ENCODE measurements at regions not wholly inside any gene's neighbourhood (a gene's known extent, or its start where the extent isn't known, plus 50 kb on each side); places are given as distances from the start of the nearest gene placed in this dataset.
A peak's percentile ranks its signal among the peaks of the same experiment; 100 is the strongest.
"Not testable (repeated sequence)": the region's sequence is repeated elsewhere in the genome, so short reads cannot be mapped to it uniquely, and the experiment has no call there.

DNA sequence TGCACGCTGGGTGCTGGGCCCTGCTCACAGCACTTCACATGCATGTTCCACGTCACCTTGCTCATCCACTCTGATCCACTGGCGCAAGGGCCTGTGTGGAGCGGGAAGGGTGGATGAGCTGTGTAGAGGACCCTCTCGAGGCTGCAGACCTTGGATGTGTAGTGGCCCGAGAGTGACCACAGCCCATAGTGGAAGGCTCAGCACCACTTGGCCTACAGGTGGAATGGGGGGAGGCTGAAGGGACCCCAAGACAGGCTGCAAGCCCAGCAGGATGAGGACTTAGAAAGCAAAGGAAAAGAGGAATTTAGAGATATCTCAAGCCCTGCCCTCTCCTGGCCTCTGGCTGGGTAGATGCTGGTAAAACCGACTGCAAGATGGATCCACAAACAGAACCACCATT, 175.9 kb upstream of the COPS8 start:
- no peak for DNase-seq

DNA sequence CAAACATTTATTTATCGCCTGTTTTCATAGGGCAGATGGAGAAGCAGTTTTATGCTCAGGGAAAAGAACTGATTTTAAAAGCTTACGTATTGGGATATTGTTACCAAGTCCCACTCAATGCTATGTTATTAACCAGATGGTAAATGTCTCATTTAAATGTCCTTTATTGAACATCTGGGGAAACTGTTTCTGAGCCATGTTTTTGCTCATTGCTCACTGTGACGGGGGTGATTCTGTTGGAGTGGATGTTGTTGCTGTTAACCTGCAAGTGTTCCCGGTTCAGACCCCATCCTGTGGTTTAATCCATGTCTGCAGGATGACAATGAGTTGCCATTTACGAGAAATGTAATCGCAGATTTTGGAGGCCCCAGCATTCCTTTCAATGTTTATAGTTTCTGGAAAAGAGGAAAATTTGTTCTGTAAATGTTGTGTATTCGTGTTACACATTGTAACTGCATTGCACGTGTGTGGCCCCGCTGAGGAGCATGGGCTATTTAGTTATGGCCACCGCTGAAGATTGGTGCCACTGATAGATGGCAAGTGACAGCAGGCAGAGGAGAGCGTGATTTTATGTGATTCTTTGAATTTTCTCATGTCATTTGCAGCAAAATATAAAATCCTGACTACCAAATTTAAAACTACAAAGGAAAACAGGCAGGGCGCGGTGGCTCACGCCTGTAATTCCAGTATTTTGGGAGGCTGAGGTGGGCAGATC, 174.8 kb upstream of the COPS8 start:
- DNase-seq, result peak in 1 of 2 experiments; percentile 38

DNA sequence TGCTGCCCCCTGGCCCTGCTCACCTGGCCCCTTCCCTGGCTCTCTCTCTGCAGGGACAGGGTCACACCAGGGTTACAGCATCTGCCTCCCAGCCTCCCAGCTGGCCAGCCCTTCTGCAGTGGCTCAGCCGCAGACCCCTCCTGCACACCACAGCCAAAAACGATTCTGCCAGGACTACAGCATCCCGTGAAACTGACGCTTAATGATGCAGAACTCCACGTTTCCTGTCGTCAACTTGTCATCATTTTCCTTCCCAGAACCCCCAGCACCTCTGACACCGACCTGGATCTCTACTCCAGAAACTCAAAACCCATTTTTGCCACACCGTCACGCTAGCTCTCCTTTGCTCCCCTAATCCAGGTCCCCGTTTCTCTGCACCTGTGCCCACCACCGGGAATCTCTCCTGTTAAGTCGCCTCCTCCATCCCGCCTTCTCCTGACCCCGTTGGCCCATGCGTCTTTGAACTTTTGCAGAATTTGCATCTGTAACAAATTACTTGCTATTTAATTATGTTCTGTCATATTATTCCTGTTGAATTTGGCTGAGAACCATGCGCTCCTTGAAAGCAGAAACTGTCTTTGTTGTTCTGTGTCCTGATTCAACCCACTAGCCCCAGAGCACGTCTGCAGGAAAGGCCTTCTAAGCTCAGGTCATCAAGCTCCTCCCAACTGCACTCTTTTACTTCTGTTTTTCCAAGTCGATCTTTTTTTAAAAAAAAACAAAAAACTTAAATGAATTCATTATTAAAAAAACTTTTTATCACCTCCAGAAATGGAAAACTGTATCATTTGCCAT, 173.2 kb upstream of the COPS8 start:
- no peak for DNase-seq

DNA sequence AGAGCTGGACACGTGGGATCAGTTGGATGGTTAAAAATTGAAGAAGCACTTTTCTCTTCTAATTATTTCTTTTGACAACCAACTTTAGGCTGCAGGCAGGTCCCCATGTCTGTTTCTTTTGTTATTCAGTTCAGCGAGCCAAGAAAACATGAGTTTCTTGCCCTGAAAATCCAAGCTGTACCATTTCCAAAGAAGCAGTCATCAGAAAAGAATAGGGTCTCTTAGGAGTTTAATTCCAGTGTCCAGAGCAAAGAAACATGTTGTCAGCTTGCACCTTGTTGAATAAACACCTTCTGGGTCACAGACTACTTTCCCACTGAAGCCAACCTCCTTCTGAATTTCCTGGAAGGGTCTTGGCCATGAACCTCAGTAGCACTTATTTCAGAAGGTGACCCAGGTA, 170.5 kb upstream of the COPS8 start:
- DNase-seq, result no peak

DNA sequence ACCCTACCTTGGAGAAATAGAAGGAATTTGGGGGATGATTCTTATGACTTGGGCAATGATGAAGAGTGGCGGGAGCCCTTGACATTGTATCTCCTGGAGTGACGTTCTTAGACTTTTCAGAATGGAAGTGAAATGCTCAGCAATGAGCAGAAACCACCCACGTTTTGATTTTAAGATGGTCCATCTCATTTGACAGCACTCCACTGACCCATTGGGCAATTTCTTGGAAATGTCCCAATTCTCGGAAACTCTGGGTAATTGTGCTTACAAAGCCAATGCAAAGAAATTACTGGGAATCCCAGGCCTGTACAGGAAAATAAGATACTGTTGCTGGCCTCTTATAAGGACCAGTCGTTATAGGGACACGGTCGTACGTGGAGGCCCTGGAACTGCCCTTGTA, 170.0 kb upstream of the COPS8 start:
- no peak for DNase-seq

DNA sequence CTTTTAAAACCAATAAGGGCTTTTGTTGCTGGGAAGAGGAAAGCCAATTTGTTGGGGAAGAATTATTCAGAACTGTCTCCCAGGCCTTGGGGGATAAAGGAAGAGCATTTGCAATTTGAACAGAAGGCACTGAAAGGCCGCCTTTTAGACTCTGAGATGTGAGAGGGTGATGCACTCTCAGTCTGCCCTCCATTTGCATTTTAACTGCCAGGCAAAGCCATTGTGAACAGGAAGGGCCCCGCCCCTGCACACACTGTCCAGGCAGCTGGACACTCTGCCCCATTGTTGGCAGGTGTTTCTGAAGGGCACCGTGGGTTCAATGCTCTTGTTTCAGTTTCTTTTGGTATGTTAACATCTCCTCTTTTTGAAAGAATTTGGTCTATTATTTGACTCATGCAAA, 169.5 kb upstream of the COPS8 start:
- DNase-seq, result no peak

DNA sequence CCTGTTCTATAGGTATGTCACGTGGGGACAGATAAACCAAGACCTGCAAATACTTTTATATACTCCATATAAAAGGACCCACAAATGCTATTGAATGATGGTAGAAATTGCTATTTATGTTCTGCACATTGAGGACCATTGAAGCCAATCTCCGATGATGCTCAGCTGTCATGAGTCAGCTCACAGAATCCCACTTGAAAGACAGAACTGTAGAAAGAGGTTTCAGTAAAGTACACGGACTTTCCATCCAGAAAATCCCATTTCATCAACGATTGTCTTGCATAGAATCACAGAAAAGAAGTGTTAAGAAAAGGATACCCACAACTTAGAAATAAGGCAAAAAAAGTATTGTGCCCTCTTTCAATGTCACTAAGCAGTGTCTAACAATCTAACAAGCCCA, 169.0 kb upstream of the COPS8 start:
- DNase-seq, result no peak

DNA sequence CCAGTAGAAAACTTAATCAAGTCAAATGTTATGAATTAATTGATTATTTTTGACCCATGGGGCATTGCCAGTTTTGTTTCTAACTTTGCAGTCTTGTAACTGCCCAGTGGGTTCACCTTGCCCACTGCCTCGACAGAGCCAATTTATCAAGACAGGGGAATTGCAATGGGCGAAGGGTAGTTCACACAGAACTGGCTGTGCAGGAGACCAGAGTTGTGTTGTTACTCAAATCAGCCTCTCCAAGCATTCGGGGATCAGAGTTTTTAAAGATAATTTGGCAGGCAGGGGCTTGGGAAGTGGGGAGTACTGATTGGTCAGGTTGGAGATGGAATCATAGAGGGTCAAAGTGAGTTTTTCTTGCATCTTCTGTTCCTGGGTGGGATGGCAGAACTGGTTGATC, 168.5 kb upstream of the COPS8 start:
- no peak for DNase-seq

DNA sequence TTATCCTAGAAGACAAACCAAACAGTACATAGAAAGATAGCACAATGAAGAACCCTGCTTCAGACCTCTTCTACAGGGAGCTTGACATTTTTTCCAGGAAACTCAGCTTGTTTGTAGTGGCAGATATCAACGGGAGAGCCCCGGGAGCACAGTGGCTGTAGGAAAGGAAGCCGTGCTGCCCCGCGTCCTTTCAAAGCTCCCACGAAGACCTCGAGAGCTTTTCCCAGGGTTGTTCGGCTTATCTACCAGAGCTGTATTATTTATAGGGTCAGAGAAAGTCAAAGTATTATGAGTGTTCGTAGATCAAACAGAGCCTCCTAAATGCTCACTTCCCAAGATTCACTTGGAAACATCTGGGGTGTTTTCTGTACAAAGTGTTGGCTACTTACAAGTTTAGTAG, 167.1 kb upstream of the COPS8 start:
- DNase-seq, result no peak

DNA sequence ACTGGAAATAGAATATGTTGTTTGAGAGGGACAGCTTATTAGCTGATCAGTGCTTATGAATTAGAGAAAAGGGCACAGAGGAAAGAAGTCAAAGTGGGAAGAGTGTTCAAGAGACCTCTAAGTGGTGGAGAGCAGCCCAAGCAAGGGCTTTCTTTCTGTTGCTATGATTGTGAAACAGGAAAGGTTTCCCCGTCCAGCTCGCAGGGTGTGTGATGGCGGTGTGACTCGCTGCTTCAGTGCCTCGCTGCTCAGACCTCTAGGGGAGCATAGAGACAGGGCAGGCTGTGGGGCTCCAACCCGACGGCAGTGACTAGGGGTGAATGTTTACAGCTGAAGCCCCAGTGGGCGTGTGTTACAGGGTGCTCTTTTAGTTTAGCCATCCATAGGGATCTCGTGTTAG, 166.5 kb upstream of the COPS8 start:
- no peak for DNase-seq

DNA sequence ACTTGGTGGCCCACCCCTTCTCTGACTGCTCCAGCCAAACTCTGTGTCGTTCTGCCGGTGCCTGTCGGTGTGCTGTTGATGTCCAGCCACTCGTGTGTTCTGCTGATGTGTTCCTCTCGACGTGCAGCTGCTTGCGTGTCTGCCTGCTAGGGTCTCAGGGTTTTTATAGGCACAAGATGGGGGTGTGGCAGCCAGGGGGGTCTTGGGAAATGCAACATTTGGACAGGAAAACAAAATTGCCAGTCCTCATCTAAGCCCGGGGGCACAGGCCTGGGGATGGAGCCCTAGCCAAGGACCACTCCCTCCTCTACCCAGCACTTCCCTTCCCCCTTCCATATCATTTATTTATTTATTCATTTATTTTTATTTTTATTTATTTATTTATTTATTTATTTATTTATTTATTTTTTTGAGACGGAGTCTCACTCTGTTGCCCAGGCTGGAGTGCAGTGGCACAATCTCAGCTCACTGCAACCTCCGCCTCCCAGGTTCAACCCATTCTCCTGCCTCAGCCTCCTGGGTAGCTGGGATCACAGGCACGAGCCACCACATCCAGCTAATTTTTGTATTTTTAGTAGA, 165.8 kb upstream of the COPS8 start:
- DNase-seq, result not testable (repeated sequence)

DNA sequence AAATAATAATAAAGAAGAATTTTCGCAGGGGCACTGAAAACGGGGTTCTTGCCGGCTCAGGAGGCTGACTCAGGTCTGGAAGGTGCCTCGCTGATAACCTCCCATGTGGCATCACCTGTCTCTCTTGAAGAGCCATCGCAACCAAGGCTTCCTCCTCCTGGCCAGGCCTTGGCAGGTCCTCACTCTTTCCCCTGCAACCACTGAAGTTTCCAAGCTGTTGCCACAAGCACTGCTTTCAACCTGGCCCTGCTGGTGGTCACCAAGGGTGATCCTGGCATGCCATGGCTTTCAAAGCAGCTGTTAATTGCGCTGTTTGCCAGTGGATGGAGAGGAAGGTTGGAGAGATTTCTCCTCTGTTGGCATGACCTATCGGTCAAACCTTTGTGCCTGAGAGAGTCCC, 163.6 kb upstream of the COPS8 start:
- no peak for DNase-seq

DNA sequence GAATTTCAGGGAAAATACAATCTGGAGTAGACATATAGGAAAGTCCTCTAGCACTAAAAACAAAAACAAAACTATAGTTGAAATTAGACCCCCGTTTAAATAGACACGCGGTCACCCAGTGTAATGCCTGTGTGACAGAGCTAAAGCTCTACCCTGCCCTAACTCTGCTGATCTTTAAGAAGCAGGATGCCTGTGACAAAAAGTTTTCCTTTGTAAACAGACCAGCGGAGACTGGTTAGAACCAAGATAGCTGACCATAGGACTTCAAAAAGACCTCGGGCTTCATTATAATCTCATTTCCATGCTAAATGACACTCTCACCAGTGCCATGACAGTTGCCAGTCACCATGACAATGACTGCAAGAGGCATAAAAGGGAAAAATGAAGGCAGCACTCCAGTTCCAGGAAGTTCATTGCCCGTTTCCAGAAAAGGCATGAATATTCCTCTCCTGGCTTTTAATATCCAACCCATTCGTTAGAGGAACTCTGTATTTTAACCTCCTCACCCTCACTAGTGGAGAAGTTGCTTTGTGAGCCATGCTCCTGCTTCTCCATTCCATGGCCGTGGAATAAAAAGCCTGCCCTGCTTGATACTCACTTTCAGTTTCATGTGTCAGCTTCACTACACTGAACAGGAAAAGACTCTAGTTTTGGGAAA, 157.2 kb upstream of the COPS8 start:
- no peak for DNase-seq

DNA sequence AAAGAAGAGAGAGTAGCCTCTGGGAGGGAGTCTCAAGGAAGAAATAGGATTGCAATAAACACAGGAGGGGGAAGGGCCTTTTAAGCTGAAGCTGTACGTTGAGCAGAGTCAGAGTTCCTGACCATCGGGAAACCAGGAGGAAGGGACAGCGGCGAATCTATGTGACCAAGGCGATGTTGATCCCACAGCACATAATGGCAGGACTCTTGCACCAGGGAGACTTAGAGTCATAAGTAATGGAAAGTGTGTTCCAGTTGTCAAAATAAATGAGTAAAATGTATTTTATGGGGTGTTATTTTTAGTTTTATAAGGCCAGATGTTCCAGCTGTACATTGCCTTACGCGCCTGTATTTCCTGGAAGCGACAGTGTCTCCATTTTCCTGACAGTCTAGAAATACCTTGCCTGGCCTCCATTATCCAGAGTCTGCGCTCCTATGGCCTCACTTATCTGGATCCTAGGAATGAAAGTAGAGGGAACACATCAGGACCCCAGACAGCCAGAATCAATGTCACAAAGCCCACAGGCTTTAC, 152.8 kb upstream of the COPS8 start:
- DNase-seq, result no peak

DNA sequence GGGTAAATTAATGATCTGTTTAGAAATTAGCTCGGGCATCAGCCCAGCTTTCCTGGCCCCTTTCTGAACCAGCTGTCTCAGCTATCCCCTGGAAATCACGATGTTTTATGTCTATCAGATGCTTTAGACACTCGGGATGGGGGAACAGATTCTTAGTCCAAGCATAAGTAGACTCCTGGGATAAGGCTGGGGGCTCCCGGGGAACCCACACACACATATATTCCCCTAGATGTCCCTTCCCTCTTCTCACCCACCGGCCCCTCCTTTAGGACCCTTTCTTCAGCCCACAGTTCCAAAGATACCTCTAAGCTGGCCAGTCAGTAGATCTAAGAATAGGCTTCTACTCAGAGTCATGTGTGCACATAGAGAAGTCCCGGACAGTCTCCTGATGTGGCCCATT, 151.5 kb upstream of the COPS8 start:
- no peak for DNase-seq

DNA sequence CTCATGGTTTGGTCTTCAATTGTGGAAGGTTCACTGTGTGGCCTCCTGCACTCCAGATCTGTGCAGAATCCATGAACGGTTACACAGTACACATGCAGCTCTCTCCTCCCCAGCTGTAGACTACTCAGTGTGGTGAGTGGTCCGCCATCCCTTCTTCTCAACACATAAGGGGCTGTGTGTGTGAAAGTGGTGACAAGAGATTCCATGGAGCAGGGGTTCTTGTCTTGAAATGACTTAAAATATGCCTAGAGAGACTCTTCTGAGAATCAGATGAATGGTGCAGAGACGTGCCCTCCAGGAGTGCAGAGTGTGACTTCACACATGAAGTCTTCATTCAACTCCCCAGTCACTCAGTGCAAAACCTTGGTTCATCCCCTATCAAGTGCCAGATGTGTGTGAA, 151.0 kb upstream of the COPS8 start:
- no peak for DNase-seq

DNA sequence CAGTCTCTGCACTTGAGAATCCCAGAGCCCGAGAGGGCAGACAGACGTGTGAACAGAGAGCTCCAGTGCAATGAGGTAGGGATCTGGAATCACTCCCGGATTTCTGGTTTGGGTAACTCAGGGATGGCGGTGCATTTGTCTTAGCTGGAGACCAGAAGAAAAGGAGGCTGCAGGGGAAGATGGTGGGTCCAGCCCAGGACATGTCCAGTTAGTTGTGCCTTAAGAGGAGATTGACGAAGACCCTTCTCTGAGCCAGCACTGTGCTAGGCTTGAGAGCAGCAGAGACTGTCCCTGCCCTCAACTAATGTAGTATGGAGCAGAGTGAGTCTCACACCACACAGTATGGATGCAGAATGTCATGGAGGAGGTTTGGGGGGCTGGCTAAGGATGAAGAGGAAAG, 150.6 kb upstream of the COPS8 start:
- DNase-seq, result no peak

DNA sequence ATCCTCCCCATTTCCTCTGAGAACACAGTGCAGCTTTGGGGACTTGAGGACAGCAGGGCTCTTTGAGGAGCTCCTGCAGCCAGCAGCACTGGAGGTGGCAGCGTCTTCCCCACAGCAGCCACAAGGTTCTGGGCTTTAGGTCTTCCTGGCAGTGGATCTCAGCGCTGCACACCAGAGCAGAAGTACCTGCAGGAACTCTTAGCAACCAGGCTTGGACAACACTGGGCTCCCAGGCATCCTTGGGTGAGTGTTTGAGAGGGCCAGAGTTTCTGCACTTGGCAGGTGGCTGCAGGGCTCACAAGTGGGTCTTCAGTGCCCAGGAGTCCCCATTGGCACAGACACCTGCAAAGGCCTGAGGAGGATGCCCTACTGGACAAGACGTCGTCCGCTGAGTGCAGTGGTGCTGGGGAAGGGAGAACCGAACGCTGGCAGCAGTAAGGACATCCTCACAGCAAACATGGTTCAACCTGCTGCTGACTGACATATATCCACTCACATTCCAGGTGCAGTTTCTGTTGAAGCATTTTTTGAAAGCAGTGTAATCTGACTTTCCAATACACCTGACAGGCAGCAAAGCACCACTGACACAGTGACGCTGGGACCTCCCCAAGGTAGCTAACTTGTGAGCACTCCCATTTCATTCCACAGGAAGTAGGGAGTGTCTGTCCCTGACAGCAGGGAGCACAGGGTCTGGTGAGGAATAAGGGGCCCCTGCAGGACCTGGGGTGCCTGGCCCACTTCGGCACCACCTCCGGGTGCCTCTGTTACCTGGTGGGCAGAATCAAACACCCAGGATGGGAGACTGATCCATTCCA, 149.9 kb upstream of the COPS8 start:
- DNase-seq, result no peak

DNA sequence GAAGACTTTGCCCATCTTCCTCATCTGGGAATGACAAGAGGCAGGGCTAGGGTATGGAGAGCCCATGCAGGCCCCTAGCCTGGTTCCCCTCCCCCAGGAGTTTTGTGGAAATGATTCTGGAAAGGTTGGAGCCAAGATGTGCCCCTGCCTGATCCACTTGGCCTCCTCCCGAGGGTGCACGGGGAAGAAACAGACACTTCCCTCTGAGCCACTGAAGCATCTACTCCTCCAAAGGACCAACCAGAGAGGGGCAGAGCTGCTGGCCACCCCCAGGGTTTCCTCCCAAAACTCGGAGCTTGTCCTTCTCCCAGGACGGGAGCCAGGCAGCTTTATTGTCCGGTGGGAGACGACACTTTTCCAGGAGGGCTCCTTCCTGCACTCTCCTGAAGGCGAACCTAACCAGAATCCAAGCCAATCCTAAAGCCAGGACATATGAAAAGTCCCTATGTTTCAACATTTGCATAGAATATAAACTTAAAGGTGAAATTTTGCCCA, 149.2 kb upstream of the COPS8 start:
- DNase-seq, result no peak

DNA sequence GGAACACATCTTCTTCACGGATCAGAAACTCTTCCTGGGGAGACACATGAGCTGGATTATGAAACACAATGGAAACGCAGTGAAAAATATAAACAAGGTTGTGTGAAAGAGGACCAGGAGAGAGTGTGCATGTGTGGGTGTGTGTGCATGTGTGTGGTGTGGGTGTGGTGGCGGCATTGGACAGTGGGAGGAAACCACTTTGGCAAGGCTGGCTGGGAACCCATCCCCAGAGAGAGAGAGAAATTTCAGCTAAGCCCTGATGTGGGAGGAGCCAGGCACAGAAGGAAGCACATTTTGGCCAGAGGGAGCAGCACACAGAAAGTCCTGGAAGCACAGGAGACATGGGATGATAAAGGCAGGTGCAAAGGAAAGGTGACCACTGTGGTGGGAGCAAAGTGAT, 147.6 kb upstream of the COPS8 start:
- DNase-seq, result no peak

DNA sequence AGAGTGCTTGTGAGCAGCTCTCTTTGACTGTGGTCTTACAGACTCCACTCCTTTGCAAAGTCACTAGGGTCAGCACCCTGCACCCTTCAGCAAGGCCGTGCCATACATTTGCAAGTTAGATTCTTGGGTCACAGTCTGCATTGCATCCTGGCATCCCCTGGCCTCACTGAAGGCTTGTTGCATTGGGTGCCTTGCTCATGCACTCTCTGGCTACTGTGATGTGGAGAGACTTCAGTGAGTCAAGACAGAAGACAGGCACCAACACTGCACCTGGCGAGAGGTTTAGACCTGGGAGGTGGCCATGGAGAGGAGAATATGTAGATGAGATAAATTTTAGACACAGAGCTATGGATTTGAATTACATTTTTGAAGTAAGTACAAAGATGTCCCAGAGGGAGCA, 146.4 kb upstream of the COPS8 start:
- DNase-seq, result no peak

DNA sequence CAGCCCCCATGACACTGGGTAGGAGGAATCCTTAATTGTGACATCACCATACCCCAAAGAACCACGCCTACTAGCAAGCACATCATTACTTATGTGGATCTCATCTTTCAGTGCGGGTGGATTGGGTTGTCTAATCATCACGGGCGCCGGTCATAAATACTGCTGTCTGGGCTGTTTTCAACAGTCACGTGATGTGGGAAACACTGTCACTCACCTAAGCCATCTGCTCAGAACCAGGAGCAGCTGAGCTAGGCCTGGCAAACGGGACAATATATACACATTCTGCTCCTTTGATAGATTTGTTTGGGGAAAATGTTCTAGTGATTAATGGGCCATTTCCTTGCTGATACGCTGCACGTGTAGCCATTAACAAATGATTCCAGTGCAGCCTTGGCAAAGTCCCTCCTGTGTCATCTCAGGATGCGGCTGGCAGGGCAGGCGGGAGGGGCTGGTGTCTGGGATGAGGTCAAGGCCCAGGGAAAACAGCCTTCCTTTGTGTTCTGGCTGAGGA, 145.9 kb upstream of the COPS8 start:
- peak; percentile 87 to 93 for DNase-seq
